GM18951 (cell line): ENCODE measurements at regions not wholly inside any gene's neighbourhood (a gene's known extent, or its start where the extent isn't known, plus 50 kb on each side); places are given as distances from the start of the nearest gene placed in this dataset.

Experiments
- POLR2A ChIP-seq: IDR thresholded peaks from 4 replicates; pipeline ENCODE4 v1.6.1; 2011; ENCODE audit warnings: mild to moderate bottlenecking; ENCODE audit not compliant: insufficient read length, insufficient read depth; ENCODE audit errors: extremely low read depth
- in situ Hi-C: fragments of 300-500 bp; cut with MboI; formaldehyde crosslinking; loops from one replicate; pipeline ENCODE4 v1.12.0; 2022; ENCODE audit warnings: low sequenced_read_pairs, mixed read lengths, inconsistent platforms; ENCODE audit not compliant: unreplicated experiment

GRCh38 chr4:178937130-178937529 lies 1494.9 kb upstream of the AGA start:
- TF ChIP-seq POLR2A, result no peak
- in situ Hi-C loops, result no loop called here

- TF ChIP-seq POLR2A, result no peak
- in situ Hi-C loops, result no loop called here
Measured at GRCh38 chr4:178941975-178942374, 1499.7 kb upstream of the AGA start.

- in situ Hi-C loops, result no loop called here
- no peak for TF ChIP-seq POLR2A
Measured at GRCh38 chr4:178953447-178954120, 1511.3 kb upstream of the AGA start.

DNA sequence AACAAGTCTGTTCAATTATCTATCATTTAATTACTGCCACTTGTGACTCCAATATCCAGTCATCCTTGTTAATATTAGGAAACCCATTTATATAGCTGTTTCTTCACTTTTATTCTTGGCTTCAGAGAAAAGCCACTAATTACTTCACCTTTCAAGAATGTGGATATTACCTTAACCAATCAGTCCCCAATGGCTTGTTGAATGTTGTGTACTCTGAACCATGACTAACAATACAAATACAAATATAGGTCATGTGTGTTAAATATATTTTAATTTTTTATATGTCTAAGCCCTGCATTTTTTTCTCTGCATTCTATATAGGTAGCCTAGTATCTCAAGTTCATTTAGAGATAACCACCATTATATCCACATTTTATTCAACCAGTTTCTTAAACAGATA lies 1513.4 kb upstream of the AGA start:
- in situ Hi-C loops, result no loop called here
- no peak for TF ChIP-seq POLR2A

- TF ChIP-seq POLR2A, result no peak
- in situ Hi-C loops, result no loop called here
Measured at GRCh38 chr4:178958725-178959440, 1516.6 kb upstream of the AGA start.

DNA sequence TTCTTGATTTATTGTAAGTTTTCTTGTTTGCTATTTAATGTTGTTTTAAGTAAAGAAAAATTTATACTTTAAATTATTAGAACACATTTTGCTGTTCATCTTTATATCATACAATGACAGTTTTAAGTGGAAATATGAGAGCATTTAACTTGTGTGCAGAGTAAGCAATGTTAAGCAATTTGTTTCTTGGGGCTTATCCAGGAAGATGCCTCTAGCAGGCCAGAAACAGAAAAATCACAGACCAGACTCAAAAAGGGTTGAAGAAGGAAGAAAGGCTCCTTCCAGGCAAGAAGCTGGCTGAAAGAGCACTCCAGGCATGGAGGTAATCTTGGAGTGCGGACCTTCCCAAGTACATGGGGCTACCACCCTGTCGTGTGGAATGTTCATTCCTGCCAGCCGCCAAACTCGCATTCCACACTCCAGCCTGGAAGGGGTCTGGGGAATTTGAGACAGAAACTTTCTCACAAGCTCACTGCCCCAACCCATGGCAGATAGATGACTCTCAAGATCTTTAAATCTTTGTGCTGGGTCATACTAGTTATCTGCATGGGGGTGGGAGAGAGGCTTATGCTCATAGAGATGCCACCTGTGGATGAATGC lies 1521.3 kb upstream of the AGA start:
- no peak for TF ChIP-seq POLR2A
- in situ Hi-C loops, result no loop called here

- in situ Hi-C loops, result no loop called here
Measured at GRCh38 chr4:178966644-178967043, 1524.4 kb upstream of the AGA start.

GRCh38 chr4:178970433-178971140 lies 1528.3 kb upstream of the AGA start:
- in situ Hi-C loops, result no loop called here
- no peak for TF ChIP-seq POLR2A

More at GRCh38 chr4:178966644-178967043, 1524.4 kb upstream of the AGA start:
- TF ChIP-seq POLR2A, result no peak

- TF ChIP-seq POLR2A, result no peak
- in situ Hi-C loops, result no loop called here
Measured at GRCh38 chr4:178976861-178977260, 1534.6 kb upstream of the AGA start.

- in situ Hi-C loops, result no loop called here
- no peak for TF ChIP-seq POLR2A
Measured at GRCh38 chr4:178993306-178993705, 1551.1 kb upstream of the AGA start.

DNA sequence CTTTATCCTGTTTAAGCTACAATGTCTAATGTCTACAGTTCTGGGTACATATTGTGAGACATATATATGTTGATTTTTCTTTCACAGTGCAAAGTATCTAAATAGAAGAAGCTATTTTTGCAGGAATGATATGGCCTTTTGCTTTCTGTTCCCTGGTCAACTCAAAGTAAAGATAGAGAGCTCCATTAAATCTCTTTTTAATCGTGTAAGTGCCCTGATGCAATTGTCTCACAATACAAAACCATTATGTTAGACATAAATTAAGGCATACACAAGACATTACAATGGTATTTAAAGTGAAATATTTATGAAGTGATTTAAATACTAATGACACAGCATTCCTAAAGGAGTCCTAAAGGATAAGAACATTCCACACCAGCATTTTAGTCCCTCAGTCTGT lies 1559.7 kb upstream of the AGA start:
- no peak for TF ChIP-seq POLR2A
- in situ Hi-C loops, result no loop called here

DNA sequence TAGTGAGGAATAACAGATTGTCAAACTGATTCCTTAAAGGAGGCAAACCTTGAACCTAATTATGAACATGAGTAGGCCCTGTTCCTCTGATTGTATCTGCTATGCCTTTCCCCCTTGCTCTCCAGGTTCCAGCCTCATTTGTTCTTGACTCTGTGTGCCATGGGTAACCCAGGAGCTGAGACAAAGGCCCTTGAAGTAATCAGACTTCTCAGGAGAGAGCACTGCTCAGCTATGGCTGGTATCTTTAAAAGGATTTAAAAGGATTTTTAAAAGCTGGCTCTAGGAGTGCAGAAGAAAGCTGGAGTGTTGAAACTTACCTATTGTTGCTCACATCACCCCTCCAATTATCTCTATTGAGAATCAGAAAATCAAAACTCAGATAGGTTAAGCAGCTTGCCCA lies 1565.5 kb upstream of the AGA start:
- in situ Hi-C loops, result no loop called here
- no peak for TF ChIP-seq POLR2A

DNA sequence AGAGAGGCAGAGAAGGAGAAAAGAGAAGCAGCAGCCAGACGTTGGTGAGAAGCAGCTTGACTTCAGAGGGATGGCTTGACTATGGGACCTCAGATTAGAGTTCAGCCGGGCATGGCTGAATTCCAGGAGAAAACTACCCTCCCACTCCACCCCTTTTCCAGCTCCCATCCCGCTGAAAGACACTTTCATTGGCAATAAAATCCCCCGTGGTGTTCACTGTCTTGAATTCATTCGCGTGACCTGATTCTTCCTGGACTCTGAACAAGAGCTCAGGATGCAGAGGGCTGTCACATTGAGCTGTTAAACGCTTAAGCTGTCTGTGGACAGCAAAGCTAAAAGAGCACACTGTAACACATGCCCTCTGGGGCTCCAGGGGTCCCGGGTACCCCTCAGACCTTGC lies 1575.3 kb upstream of the AGA start:
- TF ChIP-seq POLR2A, result no peak
- in situ Hi-C loops, result no loop called here
